GM12878 (cell line): ENCODE measurements at regions not wholly inside any gene's neighbourhood (a gene's known extent, or its start where the extent isn't known, plus 50 kb on each side); places are given as distances from the start of the nearest gene placed in this dataset.

Source experiments
- ATAC-seq: fragments of 200-7000 bp; cut with Tn5 transposase; 3 replicates; pipeline ENCODE4 v1.9.1; 2020; ENCODE audit warnings: mild to moderate bottlenecking, moderate library complexity
- BruUV-seq: library from RNA; stranded (reverse); fragments of 400-500 nt; replicated peaks from 2 replicates; lab custom pipeline; 2021; lab: Mats Ljungman, UMichigan
- CTCF ChIA-PET: fragments of 300-600 bp; sonication (Branson Sonifier 250); formaldehyde crosslinking; extraction: SDS; loops from one replicate; lab custom pipeline; 2021; ENCODE audit warnings: inconsistent platforms; lab: Yijun Ruan, JAX
- POLR2A ChIA-PET: fragments of 350-600 bp; formaldehyde crosslinking; extraction: SDS; loops from one replicate; lab custom pipeline; 2021; ENCODE audit warnings: inconsistent platforms; lab: Charles Lee
- RAD21 ChIA-PET: fragments of 300-600 bp; sonication (Branson Sonifier 250); formaldehyde crosslinking; loops from one replicate; lab custom pipeline; 2023; ENCODE audit warnings: antibody characterized with exemption; ENCODE audit not compliant: unreplicated experiment; lab: Charles Lee
- SMC1A ChIA-PET: fragments of 300-600 bp; sonication (Branson Sonifier 250); formaldehyde crosslinking; loops from one replicate; lab custom pipeline; 2023; ENCODE audit not compliant: unreplicated experiment, uncharacterized antibody; lab: Charles Lee
- DNase-seq: peaks from one replicate; pipeline ENCODE4 v3.0.0-alpha.2; 2011; ENCODE audit warnings: low read depth, low spot score
- FAIRE-seq: peaks from 3 replicates; lab custom pipeline; 2011; peaks lifted over from hg19 to GRCh38; lab: Jason Lieb, UNC
- H2AFZ ChIP-seq: 2 replicates; pipeline ENCODE4 v1.6.0; 2011; ENCODE audit warnings: low read depth, low read length, control low read depth; ENCODE audit not compliant: control insufficient read depth
- H3K27ac ChIP-seq: 2 replicates; pipeline ENCODE4 v1.5.1; 2011; ENCODE audit warnings: control low read depth; ENCODE audit not compliant: control insufficient read depth, insufficient read depth
- H3K27me3 ChIP-seq, 2 experiments: replicated peaks in 1 of 2; 2 replicates each; pipeline versions ENCODE4 v1.6.0 to v1.6.1; 2011; ENCODE audit warnings: low read length in 1 of 2; ENCODE audit not compliant: control insufficient read depth in 2 of 2, insufficient read depth in 2 of 2
- H3K36me3 ChIP-seq, 2 experiments: 2 replicates each; pipeline ENCODE4 v1.5.1; 2011; ENCODE audit warnings: low read length in 1 of 2; ENCODE audit not compliant: control insufficient read depth in 2 of 2, insufficient read depth in 2 of 2
- H3K4me1 ChIP-seq: 2 replicates; pipeline ENCODE4 v1.6.1; 2011; ENCODE audit warnings: mild to moderate bottlenecking, low read length, moderate library complexity, mixed read lengths; ENCODE audit not compliant: control insufficient read depth, insufficient read depth
- H3K4me2 ChIP-seq: 2 replicates; pipeline ENCODE4 v1.6.0; 2011; ENCODE audit warnings: control low read depth; ENCODE audit not compliant: control insufficient read depth, insufficient read depth
- H3K4me3 ChIP-seq: fragments of 200-600 bp; sonication (generic); 2 replicates; pipeline ENCODE4 v1.5.1; 2016
- H3K79me2 ChIP-seq: 2 replicates; pipeline ENCODE4 v1.6.0; 2011; ENCODE audit warnings: low read length; ENCODE audit not compliant: control insufficient read depth, insufficient read depth
- H3K9ac ChIP-seq: 2 replicates; pipeline ENCODE4 v1.8.0; 2011; ENCODE audit warnings: low read length, control low read depth, mixed read lengths; ENCODE audit not compliant: control insufficient read depth, insufficient read depth
- H3K9me3 ChIP-seq: replicated peaks from 3 replicates; pipeline ENCODE4 v1.5.1; 2011; ENCODE audit warnings: mild to moderate bottlenecking, low read length; ENCODE audit not compliant: control insufficient read depth, insufficient read depth
- H4K20me1 ChIP-seq: 2 replicates; pipeline ENCODE4 v1.6.0; 2011; ENCODE audit not compliant: control insufficient read depth, insufficient read depth
- CEBPB ChIP-seq, 2 experiments: fragments of 150-350 bp in 1 of 2; IDR thresholded peaks; 2 replicates each; pipeline ENCODE4 v1.6.1; 2012 to 2014; ENCODE audit warnings: low read depth in 2 of 2, low read length in 2 of 2, borderline replicate concordance in 1 of 2, inconsistent platforms in 1 of 2
- GABPA ChIP-seq: IDR thresholded peaks from 2 replicates; pipeline ENCODE4 v1.6.1; 2014; ENCODE audit warnings: antibody characterized with exemption, low read depth, mild to moderate bottlenecking, inconsistent platforms
- NR2C1 ChIP-seq: fragments of 450-650 bp; IDR thresholded peaks from 2 replicates; pipeline ENCODE4 v1.6.1; 2017; ENCODE audit warnings: antibody characterized with exemption, mild to moderate bottlenecking, moderate library complexity
- RAD21 ChIP-seq: IDR thresholded peaks from 2 replicates; pipeline ENCODE4 v1.6.1; 2011; ENCODE audit warnings: mild to moderate bottlenecking, low read depth, low read length, moderate library complexity; ENCODE audit not compliant: insufficient read depth
- SIN3A ChIP-seq: IDR thresholded peaks from 2 replicates; pipeline ENCODE4 v1.6.1; 2012; ENCODE audit warnings: low read depth, low read length, improper control_type of control experiment
- SMC3 ChIP-seq: IDR thresholded peaks from 2 replicates; pipeline ENCODE4 v1.6.1; 2011; ENCODE audit warnings: low read length, improper control_type of control experiment, borderline replicate concordance
- SREBF2 ChIP-seq: IDR thresholded peaks from 2 replicates; pipeline ENCODE4 v1.6.1; 2012; ENCODE audit warnings: mild to moderate bottlenecking, low read length
- TCF12 ChIP-seq: IDR thresholded peaks from 2 replicates; pipeline ENCODE4 v1.6.1; 2011; ENCODE audit warnings: low read depth, mild to moderate bottlenecking, low read length
- YBX1 ChIP-seq: fragments of 450-650 bp; IDR thresholded peaks from 2 replicates; pipeline ENCODE4 v1.6.1; 2016; ENCODE audit warnings: antibody characterized with exemption
- WGBS: methylation state at CpG from one replicate; pipeline ENCODE4 v1.1.6; 2016; ENCODE audit warnings: low lambda C conversion rate; ENCODE audit not compliant: insufficient replicate concordance, insufficient coverage; ENCODE audit errors: missing lambda C conversion rate; 5-methylcytosine and 5-hydroxymethylcytosine counted together
- in situ Hi-C: fragments of 300-500 bp; cut with MboI; formaldehyde crosslinking; loops from 9 replicates; pipeline ENCODE4 v1.14.3; 2018; ENCODE audit warnings: mixed read lengths
- intact Hi-C: fragments of 100-400 bp; cut with micrococcal nuclease; formaldehyde crosslinking; loops from one replicate; pipeline ENCODE4 v1.14.2; 2022; ENCODE audit not compliant: unreplicated experiment
- TF ChIP-seq, protein P1 (sequence below): fragments of 450-650 bp; IDR thresholded peaks from 2 replicates; pipeline ENCODE4 v1.6.1; 2017; ENCODE audit warnings: mild to moderate bottlenecking, low read depth, inconsistent platforms; ENCODE audit not compliant: poor library complexity, severe bottlenecking
- TF ChIP-seq, protein P2 (sequence below): fragments of 450-650 bp; formaldehyde crosslinking; IDR thresholded peaks from 2 replicates; pipeline ENCODE4 v1.4.0; 2022; ENCODE audit warnings: mild to moderate bottlenecking, moderate library complexity

DNA sequence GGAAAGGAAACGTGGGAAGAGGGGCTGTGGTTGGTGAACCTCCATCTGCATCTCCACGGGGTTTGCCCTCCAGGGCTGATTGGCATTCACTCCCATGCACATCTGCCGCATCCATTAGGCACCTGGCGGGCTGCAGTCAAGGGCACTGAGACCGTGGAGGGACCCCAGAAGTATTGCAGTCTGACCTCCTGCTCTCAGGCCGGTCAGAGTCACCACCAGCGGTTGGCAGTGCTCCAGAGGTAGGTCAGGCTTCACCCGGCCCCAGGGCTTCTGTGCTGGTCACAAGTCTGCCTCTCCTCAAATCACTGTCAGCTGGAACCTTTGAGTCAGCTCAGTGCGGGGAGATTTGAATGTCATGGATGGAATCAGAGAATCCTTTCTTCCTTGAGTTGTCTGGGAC is 132.3 kb downstream of the PAPOLA start:
- ChIA-PET RAD21 (no interaction called here), CTCF (no interaction called here)
- Histone ChIP-seq H3K4me3 (no peak overlapping the region), H3K4me1 (no peaks in the 10 kb centered on the region), H3K9ac (no peak overlapping the region), H3K79me2 (no peaks in the 10 kb centered on the region), H3K27ac (no peak overlapping the region), H4K20me1 (no peaks in the 10 kb centered on the region)
- FAIRE-seq (no peak), ATAC-seq (no peak)
- intact Hi-C loops: no loop called here
- 11% methylated on average over 9 of the region's 9 CpGs for WGBS
- TF ChIP-seq, protein P1, sequence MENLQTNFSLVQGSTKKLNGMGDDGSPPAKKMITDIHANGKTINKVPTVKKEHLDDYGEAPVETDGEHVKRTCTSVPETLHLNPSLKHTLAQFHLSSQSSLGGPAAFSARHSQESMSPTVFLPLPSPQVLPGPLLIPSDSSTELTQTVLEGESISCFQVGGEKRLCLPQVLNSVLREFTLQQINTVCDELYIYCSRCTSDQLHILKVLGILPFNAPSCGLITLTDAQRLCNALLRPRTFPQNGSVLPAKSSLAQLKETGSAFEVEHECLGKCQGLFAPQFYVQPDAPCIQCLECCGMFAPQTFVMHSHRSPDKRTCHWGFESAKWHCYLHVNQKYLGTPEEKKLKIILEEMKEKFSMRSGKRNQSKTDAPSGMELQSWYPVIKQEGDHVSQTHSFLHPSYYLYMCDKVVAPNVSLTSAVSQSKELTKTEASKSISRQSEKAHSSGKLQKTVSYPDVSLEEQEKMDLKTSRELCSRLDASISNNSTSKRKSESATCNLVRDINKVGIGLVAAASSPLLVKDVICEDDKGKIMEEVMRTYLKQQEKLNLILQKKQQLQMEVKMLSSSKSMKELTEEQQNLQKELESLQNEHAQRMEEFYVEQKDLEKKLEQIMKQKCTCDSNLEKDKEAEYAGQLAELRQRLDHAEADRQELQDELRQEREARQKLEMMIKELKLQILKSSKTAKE: no peak
- TF ChIP-seq SREBF2 (no peak), YBX1 (no peak), SMC3 (no peak), SIN3A (no peak), NR2C1 (no peak), CEBPB (IDR thresholded peaks at IDR 0.05; ENCODE audit: borderline replicate concordance in 1 of 2, low read depth in 2 of 2, low read length in 2 of 2) (no peak), TCF12 (no peak), GABPA (no peak), RAD21 (no peak)
- TF ChIP-seq, protein P2, sequence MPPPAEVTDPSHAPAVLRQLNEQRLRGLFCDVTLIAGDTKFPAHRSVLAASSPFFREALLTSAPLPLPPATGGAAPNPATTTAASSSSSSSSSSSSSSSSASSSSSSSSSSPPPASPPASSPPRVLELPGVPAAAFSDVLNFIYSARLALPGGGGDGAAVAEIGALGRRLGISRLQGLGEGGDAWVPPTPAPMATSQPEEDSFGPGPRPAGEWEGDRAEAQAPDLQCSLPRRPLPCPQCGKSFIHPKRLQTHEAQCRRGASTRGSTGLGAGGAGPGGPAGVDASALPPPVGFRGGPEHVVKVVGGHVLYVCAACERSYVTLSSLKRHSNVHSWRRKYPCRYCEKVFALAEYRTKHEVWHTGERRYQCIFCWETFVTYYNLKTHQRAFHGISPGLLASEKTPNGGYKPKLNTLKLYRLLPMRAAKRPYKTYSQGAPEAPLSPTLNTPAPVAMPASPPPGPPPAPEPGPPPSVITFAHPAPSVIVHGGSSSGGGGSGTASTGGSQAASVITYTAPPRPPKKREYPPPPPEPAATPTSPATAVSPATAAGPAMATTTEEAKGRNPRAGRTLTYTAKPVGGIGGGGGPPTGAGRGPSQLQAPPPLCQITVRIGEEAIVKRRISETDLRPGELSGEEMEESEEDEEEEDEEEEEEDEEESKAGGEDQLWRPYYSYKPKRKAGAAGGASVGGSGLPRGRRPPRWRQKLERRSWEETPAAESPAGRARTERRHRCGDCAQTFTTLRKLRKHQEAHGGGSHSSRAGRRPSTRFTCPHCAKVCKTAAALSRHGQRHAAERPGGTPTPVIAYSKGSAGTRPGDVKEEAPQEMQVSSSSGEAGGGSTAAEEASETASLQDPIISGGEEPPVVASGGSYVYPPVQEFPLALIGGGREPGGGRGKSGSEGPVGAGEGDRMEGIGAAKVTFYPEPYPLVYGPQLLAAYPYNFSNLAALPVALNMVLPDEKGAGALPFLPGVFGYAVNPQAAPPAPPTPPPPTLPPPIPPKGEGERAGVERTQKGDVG (CRISPR knock-in tag): no peak
- TF ChIP-seq, all 136 proteins: peak for 0
- no peak for DNase-seq
- Histone ChIP-seq H3K36me3 (no peaks in the 10 kb centered on the region), H3K4me2 (no peak overlapping the region), H3K9me3 (no peaks in the 10 kb centered on the region; the same call in 2 of the 3 replicates), H3K27me3 (peaks cover 4 to 5% of the 10 kb centered on the region in 2 experiments; a peak in 1 of 4 replicates), H2AFZ (no peak overlapping the region)
- ChIA-PET SMC1A (no interaction called here), POLR2A (no interaction called here)
- in situ Hi-C loops: no loop called here
- no TSS peak for BruUV-seq
